Caki2 (cell line): ENCODE measurements at regions not wholly inside any gene's neighbourhood (a gene's known extent, or its start where the extent isn't known, plus 50 kb on each side); places are given as distances from the start of the nearest gene placed in this dataset.
"Not testable (repeated sequence)": the region's sequence is repeated elsewhere in the genome, so short reads cannot be mapped to it uniquely, and the experiment has no call there.

Experiments used
- DNase-seq: peaks from one replicate; pipeline ENCODE4 v3.0.0-alpha.2; 2015; ENCODE audit warnings: low read depth
- in situ Hi-C: cut with HindIII; loops from 2 replicates; pipeline ENCODE4 v1.10.0; 2016; ENCODE audit warnings: low sequenced_read_pairs, low pct_unique_long_range_greater_than_20kb, mixed read lengths

DNA sequence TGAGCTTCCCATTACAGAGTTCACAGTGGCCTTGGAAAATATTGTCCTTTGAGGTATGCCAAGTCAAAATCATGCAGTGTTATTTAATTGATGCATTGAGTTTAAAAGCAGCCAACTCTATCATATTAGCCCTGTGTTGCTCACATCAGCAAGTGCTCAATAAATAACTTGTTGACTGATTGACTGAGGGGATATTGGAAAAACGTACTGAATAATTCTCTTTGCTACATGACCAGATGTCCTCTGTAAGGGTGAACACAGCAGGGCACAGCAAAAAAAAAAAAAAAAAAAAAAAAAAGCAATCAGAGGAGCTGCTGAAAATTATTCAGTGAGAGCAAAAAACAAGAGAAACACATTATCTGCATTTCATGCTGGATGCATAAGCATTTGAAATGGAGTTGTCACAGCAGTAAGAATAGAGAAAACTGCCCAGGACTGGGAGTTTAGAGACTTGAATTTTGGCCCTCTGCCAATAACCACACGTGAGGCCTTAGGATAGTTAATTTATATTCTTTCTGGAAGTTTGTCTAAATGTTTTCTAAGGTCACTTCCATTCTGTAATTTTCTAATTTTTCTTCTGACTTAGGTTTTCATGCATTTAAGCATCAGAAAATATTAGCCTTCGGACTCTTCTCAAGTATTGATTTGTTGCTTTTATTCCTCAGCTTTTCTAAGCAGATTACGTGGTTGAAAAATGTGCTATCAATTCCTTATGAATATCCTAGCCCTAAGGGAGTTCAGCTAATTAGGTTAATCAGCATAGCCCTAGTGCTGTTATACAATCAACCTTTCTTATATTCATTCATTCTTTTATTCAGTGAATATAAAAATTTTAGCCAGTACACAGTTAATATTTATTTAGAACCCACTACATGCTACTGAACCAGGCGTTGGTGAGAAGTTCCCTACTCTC lies 246.8 kb upstream of the STXBP5 start:
- in situ Hi-C loops: no loop called here
- no peak for DNase-seq

DNA sequence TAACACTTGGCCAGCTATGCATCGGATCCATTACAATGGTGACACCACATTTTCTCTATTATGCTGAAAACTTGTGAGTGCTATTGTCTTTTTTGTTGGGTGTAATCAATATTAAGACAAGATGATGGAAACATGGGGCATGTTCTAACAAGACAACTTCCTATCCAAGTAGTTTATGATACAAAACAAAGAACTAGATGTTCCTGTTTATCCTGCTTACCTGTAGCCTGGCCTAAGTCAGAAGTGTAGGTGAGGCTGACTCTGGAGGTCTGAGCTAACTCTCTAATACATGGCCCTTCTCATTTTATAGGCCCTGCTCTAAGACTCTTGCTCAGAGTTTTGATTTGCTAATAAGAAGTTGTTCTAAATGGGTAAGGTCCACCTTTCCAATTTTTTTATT lies 242.4 kb upstream of the STXBP5 start:
- DNase-seq: no peak
- in situ Hi-C loops: no loop called here

DNA sequence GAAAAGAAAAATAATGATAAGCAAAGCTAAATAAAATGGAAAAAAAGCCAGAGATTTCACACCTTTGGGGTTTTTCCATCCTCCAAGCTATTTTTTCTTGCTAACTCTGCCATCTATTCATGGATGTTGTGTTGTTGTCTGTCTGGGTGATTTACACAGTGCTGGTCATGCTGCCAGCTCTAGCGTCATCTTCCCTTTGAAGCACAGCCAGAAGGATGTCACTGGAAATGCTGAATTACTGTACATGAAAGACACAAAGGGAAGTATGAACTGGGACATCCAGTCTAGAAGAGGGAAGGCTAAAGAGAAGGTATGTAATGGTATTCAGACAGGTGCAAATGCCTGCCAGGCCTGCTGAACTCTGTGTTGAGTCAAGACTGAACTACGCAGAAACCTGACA lies 241.9 kb upstream of the STXBP5 start:
- no peak for DNase-seq
- in situ Hi-C loops: no loop called here

DNA sequence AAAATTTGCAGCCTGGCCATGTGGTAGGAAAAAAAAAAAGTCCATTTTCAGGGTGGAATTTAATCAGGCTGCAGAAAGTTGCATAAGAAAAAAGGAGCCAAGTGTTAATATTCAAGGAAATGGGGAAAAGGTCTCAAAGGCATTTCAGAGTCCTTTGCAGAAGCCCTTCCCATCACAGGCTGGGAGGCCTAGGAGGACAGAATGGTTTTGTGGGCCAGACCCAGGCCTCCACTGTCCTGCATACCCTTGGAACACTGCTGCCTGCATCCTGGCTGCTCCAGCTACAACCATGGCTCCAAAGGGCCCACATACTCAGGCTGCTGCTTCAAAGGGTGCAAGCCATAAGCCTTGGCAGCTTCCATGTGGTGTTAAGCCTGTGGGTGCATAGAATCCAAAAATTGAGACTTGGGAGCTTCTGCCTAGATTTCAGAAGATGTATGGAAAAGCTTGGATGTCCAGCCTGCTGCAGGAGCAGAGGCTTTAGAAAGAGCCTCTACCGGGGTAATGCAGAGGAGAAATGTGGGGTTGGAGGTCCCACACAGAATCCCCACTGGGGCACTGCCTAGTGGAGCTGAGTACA lies 239.0 kb upstream of the STXBP5 start:
- no peak for DNase-seq
- in situ Hi-C loops: no loop called here

DNA sequence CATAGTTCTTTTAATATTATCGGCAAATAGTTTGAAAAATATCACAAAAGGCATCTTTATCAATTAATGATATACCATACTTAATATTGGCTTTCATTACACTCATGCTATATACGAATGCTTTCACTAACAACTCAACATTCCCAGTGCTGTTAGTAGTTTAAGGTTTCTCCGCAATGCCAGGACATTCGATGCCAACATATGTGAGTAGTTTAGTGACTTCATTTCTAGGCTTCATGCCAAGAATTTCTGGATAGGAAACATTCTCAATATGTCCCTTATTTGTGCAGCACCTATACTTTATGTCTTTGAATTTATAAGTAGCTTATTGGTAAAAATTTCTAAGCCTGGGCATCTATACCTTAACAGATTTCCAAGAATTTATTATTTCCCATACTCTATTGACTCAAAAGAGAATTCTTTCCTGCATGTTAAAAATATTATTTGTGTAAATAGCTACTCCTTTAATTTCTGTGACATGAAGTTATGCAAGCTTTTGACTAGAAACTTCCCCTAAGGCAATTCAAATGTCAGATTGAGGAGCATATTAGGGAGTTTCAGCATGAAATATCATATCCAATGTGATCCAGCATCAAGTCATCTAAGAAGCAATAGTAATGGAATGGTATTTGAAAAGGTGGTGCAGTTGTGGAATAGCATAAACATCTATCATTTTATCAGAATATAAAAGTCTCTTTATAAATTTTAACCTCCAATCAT lies 236.0 kb upstream of the STXBP5 start:
- in situ Hi-C loops: no loop called here
- no peak for DNase-seq

DNA sequence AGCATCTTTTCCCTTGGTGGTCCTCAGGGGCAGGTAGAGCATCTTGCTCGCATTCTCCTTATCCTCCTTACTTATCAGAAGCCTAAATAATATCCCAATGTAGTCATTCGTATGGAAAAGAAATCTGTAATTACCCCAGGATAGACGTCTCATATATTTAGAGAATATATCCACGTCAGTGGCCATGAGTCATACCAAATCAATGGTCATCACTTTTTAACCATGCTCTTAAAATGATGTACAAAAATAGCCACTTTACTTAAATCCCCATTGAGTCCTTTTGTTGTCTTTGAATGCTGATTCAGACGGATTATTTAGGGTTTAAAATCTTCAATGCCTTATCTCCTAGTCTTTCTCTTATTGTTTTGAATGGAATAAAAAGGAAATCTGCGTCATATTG lies 231.7 kb upstream of the STXBP5 start:
- in situ Hi-C loops: no loop called here
- no peak for DNase-seq

DNA sequence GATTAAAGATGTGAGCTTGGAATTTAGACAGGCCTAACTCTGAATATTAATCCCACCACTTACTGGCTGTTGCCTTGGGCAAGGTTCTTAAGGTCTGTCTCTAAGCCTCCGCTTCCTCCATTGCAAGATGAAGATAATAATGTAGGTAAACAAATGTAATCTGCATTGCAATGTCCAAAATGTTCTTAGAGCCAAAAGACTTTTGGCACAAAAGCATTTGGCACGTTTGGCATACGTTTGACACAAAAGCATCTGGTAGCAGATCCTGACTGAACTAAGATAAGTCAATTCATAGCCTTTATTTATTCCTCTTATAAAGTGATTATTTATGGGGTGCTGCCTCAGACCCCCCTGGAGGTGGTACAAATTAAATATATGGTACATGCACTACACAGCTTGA lies 229.9 kb upstream of the STXBP5 start:
- in situ Hi-C loops: no loop called here
- no peak for DNase-seq

DNA sequence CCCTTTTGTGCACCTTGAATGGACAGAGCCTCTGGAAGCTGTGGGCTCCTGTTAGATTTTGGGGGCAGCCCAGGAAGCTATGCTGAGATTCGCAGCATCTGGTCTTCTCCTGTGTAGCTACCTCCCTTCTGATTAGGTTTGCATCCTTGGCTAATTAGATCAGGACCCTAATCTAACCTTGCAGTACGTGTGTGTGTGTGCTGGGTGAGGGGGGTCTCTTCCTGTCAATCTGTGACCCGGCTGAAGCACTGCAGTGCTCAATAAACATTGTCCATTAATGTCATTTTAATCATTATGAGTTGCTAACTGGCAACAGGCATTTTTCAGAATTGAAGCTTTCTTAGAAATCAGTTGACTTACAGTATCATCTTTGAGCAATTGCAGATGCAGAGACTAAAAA lies 229.1 kb upstream of the STXBP5 start:
- in situ Hi-C loops: no loop called here
- no peak for DNase-seq

DNA sequence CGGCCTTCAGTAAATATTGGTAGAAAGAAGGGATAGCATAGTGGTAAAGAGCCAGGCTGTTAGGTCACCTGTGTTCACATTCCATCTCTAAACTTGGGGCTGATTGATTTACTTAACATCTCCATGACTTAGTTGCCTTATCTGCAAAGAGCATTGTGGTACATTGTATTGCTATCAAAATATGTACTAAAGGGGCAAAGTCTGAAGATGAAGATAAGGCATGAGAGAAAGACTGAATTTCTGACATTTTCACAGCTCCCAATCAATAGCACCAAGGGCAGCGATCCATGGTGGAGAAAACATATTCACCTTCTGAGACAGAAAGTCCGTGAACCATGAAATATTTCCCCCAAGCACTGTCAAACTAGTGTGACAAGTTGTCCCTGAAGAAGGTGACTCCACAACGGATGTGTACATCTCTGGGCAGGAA lies 223.3 kb upstream of the STXBP5 start:
- DNase-seq: no peak
- in situ Hi-C loops: no loop called here

DNA sequence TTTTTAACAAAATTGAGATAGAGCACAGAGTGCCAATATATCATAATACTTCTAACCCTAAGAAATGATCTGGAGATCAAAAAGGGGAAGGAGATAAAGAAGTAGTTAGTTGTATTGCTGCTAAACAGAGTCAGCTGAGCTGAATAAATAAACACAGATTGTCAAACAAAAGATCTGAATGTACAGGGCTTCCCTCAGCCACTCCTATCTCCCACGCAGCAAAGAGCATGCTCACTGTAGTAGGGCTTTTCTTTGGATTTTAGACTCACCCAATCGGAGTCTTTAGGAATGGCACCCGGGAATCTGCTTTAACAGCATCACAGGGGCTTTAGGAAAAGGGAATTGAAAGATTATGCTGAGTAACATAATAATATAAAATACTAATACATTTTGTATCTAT lies 222.2 kb upstream of the STXBP5 start:
- DNase-seq: no peak

DNA sequence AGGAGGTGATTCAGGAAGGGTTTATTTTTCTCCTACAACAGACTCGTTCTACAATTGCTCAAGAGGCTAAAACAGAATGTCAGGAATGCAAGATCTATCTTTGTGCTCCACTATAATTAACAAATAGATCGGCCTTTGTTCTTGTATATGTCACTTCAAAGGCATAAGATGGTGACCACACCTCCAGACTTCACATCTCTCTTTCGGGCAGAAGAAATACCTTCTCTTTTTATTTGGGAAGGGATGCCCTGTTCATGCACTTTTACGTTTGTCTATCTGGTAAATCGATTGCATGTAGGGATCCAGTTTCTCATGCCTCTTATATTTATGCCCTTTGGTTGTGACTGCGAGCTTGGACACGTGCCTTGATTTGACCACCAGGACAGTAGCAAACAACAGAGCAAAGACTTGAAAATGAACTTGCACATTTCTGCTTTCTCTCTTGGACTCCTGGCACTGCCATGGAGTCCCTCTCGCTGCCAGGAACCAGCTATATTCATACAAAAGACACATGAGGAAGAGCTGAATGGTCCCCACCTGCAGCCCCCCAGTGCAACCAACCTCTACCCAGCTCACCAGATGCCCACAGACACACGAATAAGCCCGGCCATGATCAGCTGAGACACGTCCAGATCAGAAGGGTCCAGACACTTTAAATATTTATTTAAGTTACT lies 219.8 kb upstream of the STXBP5 start:
- in situ Hi-C loops: no loop called here
- DNase-seq: no peak

More for the DNA sequence above, 222.2 kb upstream of the STXBP5 start:
- in situ Hi-C loops: no loop called here

DNA sequence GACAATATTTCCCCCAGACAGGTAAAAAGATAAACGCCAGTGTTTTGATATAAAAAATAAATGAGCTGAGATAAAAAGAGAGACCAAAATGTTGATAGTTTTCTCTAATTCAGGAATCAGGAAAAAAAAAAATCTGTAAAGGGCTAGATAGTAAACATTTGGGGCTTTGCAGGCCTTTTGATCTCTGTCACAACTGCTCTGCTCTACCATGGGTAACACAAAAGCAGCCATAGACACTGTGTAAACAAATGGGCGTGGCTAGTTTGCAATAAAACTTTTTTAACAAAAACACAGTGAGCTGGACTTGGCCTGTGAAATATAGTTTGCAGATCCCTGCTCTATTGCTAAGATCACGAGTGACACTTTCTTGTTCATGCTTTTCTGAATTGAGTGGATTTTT lies 219.1 kb upstream of the STXBP5 start:
- in situ Hi-C loops: no loop called here
- DNase-seq: peak; percentile 11

DNA sequence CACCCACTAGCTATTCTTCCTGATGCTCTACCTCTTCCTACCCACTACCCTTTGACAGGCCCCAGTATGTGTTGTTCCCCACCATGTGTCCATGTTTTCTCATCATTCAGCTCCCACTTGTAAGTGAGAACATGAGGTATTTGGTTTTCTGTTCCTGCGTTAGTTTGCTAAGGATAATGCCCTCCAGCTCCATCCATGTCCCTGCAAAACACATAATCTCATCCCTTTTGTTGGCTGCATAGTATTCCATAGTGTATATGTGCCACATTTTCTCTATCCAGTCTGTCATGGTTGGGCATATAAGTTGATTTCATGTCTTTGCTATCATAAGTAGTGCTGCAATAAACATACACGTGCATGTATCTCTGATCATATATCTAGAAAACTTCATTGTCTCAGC lies 218.3 kb upstream of the STXBP5 start:
- in situ Hi-C loops: no loop called here
- DNase-seq: no peak

DNA sequence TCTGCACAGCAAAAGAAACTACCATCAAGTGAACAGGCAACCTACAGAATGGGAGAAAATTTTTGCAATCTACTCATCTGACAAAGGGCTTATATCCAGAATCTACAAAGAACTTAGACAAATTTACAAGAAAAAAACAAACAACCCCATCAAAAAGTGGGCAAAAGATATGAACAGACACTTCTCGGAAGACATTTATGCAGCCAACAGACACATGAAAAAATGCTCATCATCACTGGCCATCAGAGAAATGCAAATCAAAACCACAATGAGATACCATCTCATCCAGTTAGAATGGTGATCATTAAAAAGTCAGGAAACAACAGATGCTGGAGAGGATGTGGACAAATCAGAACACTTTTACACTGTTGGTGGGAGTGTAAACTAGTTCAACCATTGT lies 216.3 kb upstream of the STXBP5 start:
- DNase-seq, in situ Hi-C loops: not testable (repeated sequence)

DNA sequence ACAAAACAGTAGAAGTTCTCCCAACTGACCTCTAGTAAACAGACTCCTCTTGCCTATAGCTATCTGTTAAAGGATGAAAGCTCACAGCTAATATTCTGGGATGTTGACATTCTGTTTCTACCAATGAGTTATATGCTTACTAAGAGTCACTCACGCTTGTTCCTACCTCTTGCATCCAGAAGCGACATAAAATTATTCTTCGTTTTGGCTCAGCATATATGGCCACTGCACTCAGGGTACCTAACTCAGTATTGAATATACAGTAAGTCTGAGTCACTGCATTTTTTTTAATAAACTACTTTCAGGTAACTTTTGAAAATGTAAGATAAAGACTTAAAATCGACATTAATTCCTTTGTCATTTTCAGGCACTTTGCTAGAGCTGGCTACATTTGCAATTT lies 214.4 kb upstream of the STXBP5 start:
- no peak for DNase-seq
- in situ Hi-C loops: no loop called here

DNA sequence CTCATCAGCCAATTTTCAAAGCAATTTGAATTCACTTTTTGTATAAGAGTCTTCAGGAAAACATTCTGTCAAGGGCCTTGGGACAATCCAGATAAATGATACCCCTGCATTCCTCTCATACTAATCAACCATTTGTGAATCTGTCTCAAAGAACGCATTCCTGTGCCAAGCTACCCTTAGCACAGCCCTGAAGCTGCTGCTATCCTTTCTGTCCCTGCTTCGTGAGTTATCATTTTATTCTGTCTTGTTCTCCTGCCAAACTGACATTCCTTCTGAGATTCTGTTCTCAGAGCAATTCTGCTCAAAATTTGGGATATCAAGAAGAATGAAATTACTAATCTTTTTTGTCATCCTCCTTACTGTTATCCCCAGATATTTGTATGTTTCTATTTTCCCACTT lies 213.9 kb upstream of the STXBP5 start:
- in situ Hi-C loops: no loop called here
- DNase-seq: peak; percentile 12

DNA sequence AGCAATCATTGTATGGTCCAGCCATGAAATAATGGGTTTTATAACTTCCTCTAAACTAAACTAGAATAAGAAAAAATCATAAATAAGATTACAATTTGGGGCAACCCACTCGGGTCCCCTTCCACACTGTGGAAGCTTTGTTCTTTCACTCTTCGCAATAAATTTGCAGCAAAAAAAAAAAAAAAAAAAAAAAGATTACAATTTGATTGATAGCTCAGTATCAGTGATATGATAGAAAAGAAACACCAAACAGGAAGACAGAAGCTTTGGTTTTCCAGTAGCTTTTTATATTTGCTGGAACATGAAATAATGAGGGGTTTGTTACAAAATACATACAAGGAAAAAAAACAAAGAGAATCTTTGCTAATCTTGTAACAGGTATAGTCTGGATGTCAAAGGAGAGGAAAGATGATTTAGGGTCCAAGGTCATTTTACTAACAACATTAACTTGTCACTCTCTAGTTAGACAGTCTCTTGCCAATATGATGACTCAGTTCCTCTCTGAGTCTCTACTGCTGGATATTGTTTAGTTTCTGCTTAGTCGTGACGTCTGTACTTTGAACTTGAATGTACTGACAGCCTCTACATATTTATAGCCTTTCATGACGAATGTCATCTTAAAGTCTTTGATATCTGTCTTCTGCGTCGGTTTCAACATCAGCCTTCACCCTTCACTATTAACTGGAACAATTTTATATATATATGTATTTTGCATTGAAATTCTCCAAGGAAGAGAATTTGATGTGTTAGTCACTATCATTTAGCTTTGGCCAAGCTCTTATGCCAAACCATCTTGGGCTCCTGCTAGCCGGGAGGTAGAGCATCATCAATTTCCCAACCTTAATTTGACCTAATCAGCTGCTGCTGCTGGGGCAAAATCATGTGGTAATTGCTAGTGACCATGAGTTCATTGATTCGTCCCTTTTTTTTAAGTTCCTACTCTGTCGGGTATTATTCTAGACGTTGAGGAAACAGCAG lies 213.1 kb upstream of the STXBP5 start:
- in situ Hi-C loops: no loop called here
- DNase-seq: peak; percentile 6

DNA sequence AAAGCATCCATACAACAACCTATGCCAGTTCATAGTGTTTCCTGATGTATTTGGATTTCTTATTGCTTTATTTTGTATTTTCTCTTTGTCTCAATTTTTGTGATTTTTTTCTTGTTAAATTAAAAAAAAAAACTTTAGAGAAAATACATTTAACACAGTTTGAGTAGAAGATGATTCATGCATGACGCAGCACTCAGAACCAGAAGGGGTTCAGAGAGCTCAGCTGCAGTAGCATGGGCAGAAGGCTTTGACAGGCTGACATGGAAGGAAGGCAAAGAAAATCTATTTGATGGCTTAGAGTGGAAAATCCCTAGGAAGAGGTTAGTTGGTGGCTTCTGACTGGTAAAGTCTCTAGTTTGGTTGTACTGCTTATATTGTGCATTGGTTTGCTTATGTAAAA lies 207.2 kb upstream of the STXBP5 start:
- in situ Hi-C loops: no loop called here
- peak; percentile 37 for DNase-seq
